ENCODE measurements at regions not wholly inside any gene's neighbourhood (a gene's known extent, or its start where the extent isn't known, plus 50 kb on each side); places are given as distances from the start of the nearest gene placed in this dataset.

DNA sequence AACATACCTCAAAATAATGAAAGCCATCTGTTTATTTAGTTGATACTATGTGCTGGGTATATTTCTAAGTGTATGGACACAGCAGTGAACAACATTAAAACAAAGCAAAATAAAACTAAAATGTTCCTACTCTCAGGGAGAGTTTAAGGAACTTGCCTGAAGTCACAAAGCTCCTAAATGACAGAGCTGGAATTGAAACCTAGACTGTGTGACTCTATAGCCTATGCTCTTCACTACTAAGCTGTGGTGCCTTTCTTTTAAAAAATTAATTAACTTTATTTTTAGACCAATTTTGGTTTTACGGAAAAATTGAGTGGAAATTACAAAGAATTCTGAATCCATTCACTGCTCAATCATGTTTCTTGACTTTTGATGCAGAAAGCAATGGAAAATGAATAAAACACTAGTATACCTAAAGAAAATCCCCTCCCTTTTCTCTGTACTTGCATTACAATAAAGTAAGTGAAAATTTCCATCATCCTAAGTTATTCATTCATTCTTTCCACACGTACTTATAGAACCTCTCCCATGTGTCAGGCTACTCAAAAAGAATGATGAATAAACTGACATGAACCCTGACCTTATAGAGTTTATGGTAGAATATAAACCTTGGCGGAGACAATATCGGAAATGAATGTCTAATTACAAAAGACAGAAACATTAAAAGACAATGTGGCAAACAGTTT, 189.8 kb upstream of the RBMS3 start:
- TF ChIP-seq, protein P1, sequence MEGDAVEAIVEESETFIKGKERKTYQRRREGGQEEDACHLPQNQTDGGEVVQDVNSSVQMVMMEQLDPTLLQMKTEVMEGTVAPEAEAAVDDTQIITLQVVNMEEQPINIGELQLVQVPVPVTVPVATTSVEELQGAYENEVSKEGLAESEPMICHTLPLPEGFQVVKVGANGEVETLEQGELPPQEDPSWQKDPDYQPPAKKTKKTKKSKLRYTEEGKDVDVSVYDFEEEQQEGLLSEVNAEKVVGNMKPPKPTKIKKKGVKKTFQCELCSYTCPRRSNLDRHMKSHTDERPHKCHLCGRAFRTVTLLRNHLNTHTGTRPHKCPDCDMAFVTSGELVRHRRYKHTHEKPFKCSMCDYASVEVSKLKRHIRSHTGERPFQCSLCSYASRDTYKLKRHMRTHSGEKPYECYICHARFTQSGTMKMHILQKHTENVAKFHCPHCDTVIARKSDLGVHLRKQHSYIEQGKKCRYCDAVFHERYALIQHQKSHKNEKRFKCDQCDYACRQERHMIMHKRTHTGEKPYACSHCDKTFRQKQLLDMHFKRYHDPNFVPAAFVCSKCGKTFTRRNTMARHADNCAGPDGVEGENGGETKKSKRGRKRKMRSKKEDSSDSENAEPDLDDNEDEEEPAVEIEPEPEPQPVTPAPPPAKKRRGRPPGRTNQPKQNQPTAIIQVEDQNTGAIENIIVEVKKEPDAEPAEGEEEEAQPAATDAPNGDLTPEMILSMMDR (IDR thresholded peaks at IDR 0.05; ENCODE audit: low read depth, low read length), result no peak
- TF ChIP-seq POLR2A (IDR thresholded peaks at IDR 0.05; ENCODE audit: extremely low read depth, insufficient read length), result no peak
- TF ChIP-seq, protein P2, sequence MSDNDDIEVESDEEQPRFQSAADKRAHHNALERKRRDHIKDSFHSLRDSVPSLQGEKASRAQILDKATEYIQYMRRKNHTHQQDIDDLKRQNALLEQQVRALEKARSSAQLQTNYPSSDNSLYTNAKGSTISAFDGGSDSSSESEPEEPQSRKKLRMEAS (IDR thresholded peaks at IDR 0.05; ENCODE audit: low read depth, low read length), result no peak
- TF ChIP-seq MYC (IDR thresholded peaks at IDR 0.05; ENCODE audit: low read depth, low read length), result no peak
